Transverse colon (tissue), 3 donors: ENCODE measurements at regions not wholly inside any gene's neighbourhood (a gene's known extent, or its start where the extent isn't known, plus 50 kb on each side); places are given as distances from the start of the nearest gene placed in this dataset.

Experiments
- EP300 ChIP-seq: sonication (generic); formaldehyde crosslinking; IDR thresholded peaks from one replicate; pipeline ENCODE4 v1.6.1; 2017; ENCODE audit warnings: antibody characterized with exemption, low read depth
- POLR2A ChIP-seq: fragments of 450-650 bp; IDR thresholded peaks from one replicate; pipeline ENCODE4 v1.6.1; 2016; ENCODE audit warnings: antibody characterized with exemption, mild to moderate bottlenecking, moderate library complexity
- TF ChIP-seq, protein P1 (sequence below), 5 experiments: fragments of 200-600 bp in 3 of 5; fragments of 450-650 bp in 2 of 5; sonication (generic) in 3 of 5; IDR thresholded peaks; 1 replicate in 2 of 5; 2 replicates in 3 of 5; pipeline ENCODE4 v1.5.1; 2016 to 2017; ENCODE audit warnings: antibody characterized with exemption in 5 of 5, inconsistent platforms in 3 of 5, mild to moderate bottlenecking in 2 of 5, moderate library complexity in 1 of 5

DNA sequence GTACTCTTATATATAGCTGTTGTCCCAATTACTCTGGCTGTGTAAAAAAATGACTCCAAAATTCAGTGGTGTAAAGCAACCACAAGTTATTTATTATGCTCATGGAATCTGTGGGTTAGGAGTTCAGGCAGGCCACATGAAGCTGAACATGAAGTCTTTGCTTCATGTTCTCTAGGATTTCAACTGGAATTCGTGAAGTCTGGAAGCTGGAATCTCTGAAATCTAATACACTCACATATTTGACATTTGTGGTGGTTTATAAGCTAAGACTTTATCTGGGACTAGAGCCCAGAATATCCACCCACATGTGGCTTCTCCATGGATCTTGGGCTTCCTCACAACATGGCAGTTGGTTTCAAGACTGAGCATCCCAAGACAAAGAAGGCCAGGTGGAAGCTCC is 430.6 kb downstream of the MIAT start:
- TF ChIP-seq, protein P1, sequence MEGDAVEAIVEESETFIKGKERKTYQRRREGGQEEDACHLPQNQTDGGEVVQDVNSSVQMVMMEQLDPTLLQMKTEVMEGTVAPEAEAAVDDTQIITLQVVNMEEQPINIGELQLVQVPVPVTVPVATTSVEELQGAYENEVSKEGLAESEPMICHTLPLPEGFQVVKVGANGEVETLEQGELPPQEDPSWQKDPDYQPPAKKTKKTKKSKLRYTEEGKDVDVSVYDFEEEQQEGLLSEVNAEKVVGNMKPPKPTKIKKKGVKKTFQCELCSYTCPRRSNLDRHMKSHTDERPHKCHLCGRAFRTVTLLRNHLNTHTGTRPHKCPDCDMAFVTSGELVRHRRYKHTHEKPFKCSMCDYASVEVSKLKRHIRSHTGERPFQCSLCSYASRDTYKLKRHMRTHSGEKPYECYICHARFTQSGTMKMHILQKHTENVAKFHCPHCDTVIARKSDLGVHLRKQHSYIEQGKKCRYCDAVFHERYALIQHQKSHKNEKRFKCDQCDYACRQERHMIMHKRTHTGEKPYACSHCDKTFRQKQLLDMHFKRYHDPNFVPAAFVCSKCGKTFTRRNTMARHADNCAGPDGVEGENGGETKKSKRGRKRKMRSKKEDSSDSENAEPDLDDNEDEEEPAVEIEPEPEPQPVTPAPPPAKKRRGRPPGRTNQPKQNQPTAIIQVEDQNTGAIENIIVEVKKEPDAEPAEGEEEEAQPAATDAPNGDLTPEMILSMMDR (IDR thresholded peaks at IDR 0.05): no peak
- TF ChIP-seq POLR2A (no peak), EP300 (no peak)
